Loucy (cell line): ENCODE measurements at regions not wholly inside any gene's neighbourhood (a gene's known extent, or its start where the extent isn't known, plus 50 kb on each side); places are given as distances from the start of the nearest gene placed in this dataset.

Experiments
- H2AFZ ChIP-seq: fragments of 200-600 bp; sonication (generic); 2 replicates; pipeline ENCODE4 v1.6.0; 2016; ENCODE audit warnings: antibody characterized with exemption, mild to moderate bottlenecking, low read length, moderate library complexity
- H3F3A ChIP-seq: fragments of 200-600 bp; 2 replicates; pipeline ENCODE4 v1.6.0; 2016; ENCODE audit warnings: antibody characterized with exemption, low read depth, mild to moderate bottlenecking
- H3K27me3 ChIP-seq: fragments of 200-600 bp; sonication (generic); 2 replicates; pipeline ENCODE4 v1.6.1; 2014; ENCODE audit warnings: low read length, mild to moderate bottlenecking; ENCODE audit not compliant: insufficient read depth, poor library complexity, severe bottlenecking
- H3K36me3 ChIP-seq: fragments of 200-600 bp; sonication (generic); 2 replicates; pipeline ENCODE4 v1.6.1; 2016; ENCODE audit warnings: low read length; ENCODE audit not compliant: insufficient read depth
- H3K4me1 ChIP-seq: fragments of 200-600 bp; sonication (generic); 2 replicates; pipeline ENCODE4 v1.5.1; 2014; ENCODE audit warnings: low read length, mild to moderate bottlenecking; ENCODE audit not compliant: insufficient read depth, poor library complexity, severe bottlenecking
- H3K4me2 ChIP-seq: fragments of 200-600 bp; sonication (generic); 2 replicates; pipeline ENCODE4 v1.6.0; 2014; ENCODE audit warnings: antibody characterized with exemption, low read length, low read depth, mild to moderate bottlenecking; ENCODE audit not compliant: poor library complexity, severe bottlenecking
- H3K4me3 ChIP-seq: fragments of 200-600 bp; sonication (generic); 2 replicates; pipeline ENCODE4 v1.5.1; 2014; ENCODE audit warnings: low read length, mild to moderate bottlenecking, mixed read lengths; ENCODE audit not compliant: poor library complexity, severe bottlenecking
- H3K79me2 ChIP-seq: fragments of 200-600 bp; sonication (generic); 2 replicates; pipeline ENCODE4 v1.6.1; 2014; ENCODE audit warnings: low read length; ENCODE audit not compliant: insufficient read depth
- H3K9ac ChIP-seq: fragments of 200-600 bp; sonication (generic); 2 replicates; pipeline ENCODE4 v1.6.0; 2014; ENCODE audit warnings: mild to moderate bottlenecking, low read depth, low read length, moderate library complexity; ENCODE audit not compliant: poor library complexity, severe bottlenecking
- H3K9me2 ChIP-seq: fragments of 200-600 bp; sonication (generic); replicated peaks from 2 replicates; pipeline ENCODE4 v1.6.1; 2016; ENCODE audit warnings: low read depth, low read length, mixed read lengths
- H3K9me3 ChIP-seq: fragments of 200-600 bp; sonication (generic); 2 replicates; pipeline ENCODE4 v1.6.1; 2014; ENCODE audit warnings: mild to moderate bottlenecking, antibody characterized with exemption, low read length, low read depth; ENCODE audit not compliant: insufficient read depth
- H4K20me1 ChIP-seq: fragments of 200-600 bp; sonication (generic); 2 replicates; pipeline ENCODE4 v1.6.0; 2014; ENCODE audit warnings: antibody characterized with exemption, low read length, mild to moderate bottlenecking; ENCODE audit not compliant: insufficient read depth, poor library complexity, severe bottlenecking
- EZH2phosphoT487 ChIP-seq: fragments of 200-600 bp; IDR thresholded peaks from 2 replicates; pipeline ENCODE4 v1.6.1; 2018; ENCODE audit warnings: antibody characterized with exemption, mild to moderate bottlenecking, moderate library complexity, borderline replicate concordance
- TF ChIP-seq, protein P1 (sequence below): fragments of 200-600 bp; sonication (generic); conservative IDR thresholded peaks from 2 replicates; pipeline ENCODE4 v1.5.1; 2014; ENCODE audit warnings: mild to moderate bottlenecking, antibody characterized with exemption, low read length

DNA sequence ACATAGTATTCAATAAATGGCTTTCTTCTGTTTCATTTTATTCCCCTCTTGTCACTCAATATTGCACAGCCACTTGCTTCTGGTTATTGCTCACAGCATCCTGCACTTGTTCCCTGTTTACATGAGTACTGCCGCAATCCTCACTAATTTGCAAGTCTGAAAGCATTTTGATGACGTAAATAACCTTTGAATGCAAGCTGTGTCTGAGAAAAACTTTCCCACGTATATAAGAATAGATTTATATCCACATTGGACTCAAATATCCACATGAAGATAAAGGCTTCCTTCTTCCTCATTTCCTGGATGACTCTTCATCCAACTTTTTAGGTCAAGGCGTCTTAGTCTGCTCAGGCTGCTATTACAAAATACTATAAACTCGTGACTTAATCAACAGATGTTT, 88.2 kb upstream of the DAP start:
- Histone ChIP-seq H3K4me2 (no peak overlapping the region), H3K9me3 (no peaks in the 10 kb centered on the region), H4K20me1 (no peaks in the 10 kb centered on the region), H3K79me2 (no peaks in the 10 kb centered on the region), H3K36me3 (no peaks in the 10 kb centered on the region), H3K4me1 (no peaks in the 10 kb centered on the region), H3K9me2 (no peaks in the 10 kb centered on the region), H3K9ac (no peak overlapping the region), H3F3A (no peaks in the 10 kb centered on the region), H3K27me3 (no peaks in the 10 kb centered on the region), H2AFZ (no peak overlapping the region), H3K4me3 (no peak overlapping the region)
- TF ChIP-seq, protein P1, sequence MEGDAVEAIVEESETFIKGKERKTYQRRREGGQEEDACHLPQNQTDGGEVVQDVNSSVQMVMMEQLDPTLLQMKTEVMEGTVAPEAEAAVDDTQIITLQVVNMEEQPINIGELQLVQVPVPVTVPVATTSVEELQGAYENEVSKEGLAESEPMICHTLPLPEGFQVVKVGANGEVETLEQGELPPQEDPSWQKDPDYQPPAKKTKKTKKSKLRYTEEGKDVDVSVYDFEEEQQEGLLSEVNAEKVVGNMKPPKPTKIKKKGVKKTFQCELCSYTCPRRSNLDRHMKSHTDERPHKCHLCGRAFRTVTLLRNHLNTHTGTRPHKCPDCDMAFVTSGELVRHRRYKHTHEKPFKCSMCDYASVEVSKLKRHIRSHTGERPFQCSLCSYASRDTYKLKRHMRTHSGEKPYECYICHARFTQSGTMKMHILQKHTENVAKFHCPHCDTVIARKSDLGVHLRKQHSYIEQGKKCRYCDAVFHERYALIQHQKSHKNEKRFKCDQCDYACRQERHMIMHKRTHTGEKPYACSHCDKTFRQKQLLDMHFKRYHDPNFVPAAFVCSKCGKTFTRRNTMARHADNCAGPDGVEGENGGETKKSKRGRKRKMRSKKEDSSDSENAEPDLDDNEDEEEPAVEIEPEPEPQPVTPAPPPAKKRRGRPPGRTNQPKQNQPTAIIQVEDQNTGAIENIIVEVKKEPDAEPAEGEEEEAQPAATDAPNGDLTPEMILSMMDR, result no peak
- no peak for TF ChIP-seq EZH2phosphoT487

GRCh38 chr5:10844016-10844415, 83.0 kb upstream of the DAP start:
- H2AFZ ChIP-seq, result no peak overlapping the region
- H3K4me2 ChIP-seq, result no peak overlapping the region
- no peaks in the 10 kb centered on the region for H3K4me1 ChIP-seq
- TF ChIP-seq EZH2phosphoT487, result no peak
- TF ChIP-seq, protein P1, result no peak
- no peaks in the 10 kb centered on the region for H3K9me2 ChIP-seq
- no peaks in the 10 kb centered on the region; the same call in 1 of the 2 replicates for H3K9me3 ChIP-seq
- H4K20me1 ChIP-seq, result no peaks in the 10 kb centered on the region
- no peak overlapping the region for H3K4me3 ChIP-seq
- H3K36me3 ChIP-seq, result no peaks in the 10 kb centered on the region
- H3F3A ChIP-seq, result no peaks in the 10 kb centered on the region
- no peaks in the 10 kb centered on the region for H3K79me2 ChIP-seq
- H3K27me3 ChIP-seq, result no peaks in the 10 kb centered on the region
- H3K9ac ChIP-seq, result no peak overlapping the region

- Histone ChIP-seq H3K4me3 (no peak overlapping the region), H2AFZ (no peak overlapping the region), H3K27me3 (no peaks in the 10 kb centered on the region), H3K79me2 (no peaks in the 10 kb centered on the region), H3K9ac (no peak overlapping the region), H4K20me1 (no peaks in the 10 kb centered on the region), H3K9me3 (no peaks in the 10 kb centered on the region; the same call in 1 of the 2 replicates), H3K4me1 (no peaks in the 10 kb centered on the region), H3K9me2 (no peaks in the 10 kb centered on the region), H3K36me3 (no peaks in the 10 kb centered on the region), H3F3A (no peaks in the 10 kb centered on the region), H3K4me2 (no peak overlapping the region)
- TF ChIP-seq, protein P1, result no peak
- TF ChIP-seq EZH2phosphoT487, result no peak
Measured at GRCh38 chr5:10842823-10843222, 81.8 kb upstream of the DAP start.
